ENCODE measurements at regions not wholly inside any gene's neighbourhood (a gene's known extent, or its start where the extent isn't known, plus 50 kb on each side); places are given as distances from the start of the nearest gene placed in this dataset.

DNA sequence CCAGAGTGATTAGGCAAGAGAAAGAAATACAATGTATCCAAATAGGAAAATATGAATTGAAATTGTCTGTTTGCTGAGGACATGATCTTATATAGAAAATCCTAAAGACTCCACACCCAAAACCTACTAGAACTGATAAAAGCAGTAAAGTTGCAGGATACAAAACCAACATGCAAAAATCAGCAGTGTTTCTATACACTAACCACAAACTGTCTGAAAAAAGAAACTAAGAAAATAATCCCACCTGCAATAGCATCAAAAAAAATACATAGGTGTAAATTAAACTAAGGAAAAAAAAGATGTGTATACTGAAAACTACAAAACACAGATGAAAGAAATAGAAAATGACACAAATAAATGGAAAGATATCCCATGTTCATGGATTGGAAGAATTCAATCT lies 203.6 kb upstream of the SETMAR start:
- TF ChIP-seq, protein P1, sequence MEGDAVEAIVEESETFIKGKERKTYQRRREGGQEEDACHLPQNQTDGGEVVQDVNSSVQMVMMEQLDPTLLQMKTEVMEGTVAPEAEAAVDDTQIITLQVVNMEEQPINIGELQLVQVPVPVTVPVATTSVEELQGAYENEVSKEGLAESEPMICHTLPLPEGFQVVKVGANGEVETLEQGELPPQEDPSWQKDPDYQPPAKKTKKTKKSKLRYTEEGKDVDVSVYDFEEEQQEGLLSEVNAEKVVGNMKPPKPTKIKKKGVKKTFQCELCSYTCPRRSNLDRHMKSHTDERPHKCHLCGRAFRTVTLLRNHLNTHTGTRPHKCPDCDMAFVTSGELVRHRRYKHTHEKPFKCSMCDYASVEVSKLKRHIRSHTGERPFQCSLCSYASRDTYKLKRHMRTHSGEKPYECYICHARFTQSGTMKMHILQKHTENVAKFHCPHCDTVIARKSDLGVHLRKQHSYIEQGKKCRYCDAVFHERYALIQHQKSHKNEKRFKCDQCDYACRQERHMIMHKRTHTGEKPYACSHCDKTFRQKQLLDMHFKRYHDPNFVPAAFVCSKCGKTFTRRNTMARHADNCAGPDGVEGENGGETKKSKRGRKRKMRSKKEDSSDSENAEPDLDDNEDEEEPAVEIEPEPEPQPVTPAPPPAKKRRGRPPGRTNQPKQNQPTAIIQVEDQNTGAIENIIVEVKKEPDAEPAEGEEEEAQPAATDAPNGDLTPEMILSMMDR (IDR thresholded peaks at IDR 0.05) = no peak
- no peak for TF ChIP-seq EZH2 (IDR thresholded peaks at IDR 0.05; ENCODE audit: borderline replicate concordance, insufficient read depth, low read depth, low read length, poor library complexity, severe bottlenecking)

Measured in B cell (primary cell).